ENCODE measurements at regions not wholly inside any gene's neighbourhood (a gene's known extent, or its start where the extent isn't known, plus 50 kb on each side); places are given as distances from the start of the nearest gene placed in this dataset.

- TF ChIP-seq POLR2A (IDR thresholded peaks at IDR 0.05) (no peak), POLR2AphosphoS5 (IDR thresholded peaks at IDR 0.05) (no peak), EP300 (IDR thresholded peaks at IDR 0.05; ENCODE audit: low read depth) (no peak), CTCF (IDR thresholded peaks at IDR 0.05) (no peak)
- H3K27ac ChIP-seq: no peak overlapping the region
- WGBS, 2 donors (ENCODE audit: low coverage in 1 of 2): 76 to 90% methylated on average over 3 to 8 of the region's 8 CpGs
- peaks cover 8% of the 10 kb centered on the region for H3K27me3 ChIP-seq
- DNase-seq: no peak
- H3K4me3 ChIP-seq: no peak overlapping the region
- in situ Hi-C loops (cut with MboI; ENCODE audit: low pct_ligation_motif_present in 1 of 4, low pct_unique_long_range_greater_than_20kb in 1 of 4, low sequenced_read_pairs in 3 of 4): no loop called here
- peaks cover 9 to 24% of the 10 kb centered on the region in 2 donors for H3K9me3 ChIP-seq
- H3K36me3 ChIP-seq: no peaks in the 10 kb centered on the region
- intact Hi-C loops (cut with DNase I; ENCODE audit: low total_unique reads): no loop called here
- peaks cover 0 to 9% (median 2%) of the 10 kb centered on the region in 4 donors for H3K4me1 ChIP-seq
Observed at GRCh38 chr22:44615602-44616180, 86.3 kb upstream of the PRR5 start.

GRCh38 chr22:44615146-44615545 is 86.9 kb upstream of the PRR5 start:
- Histone ChIP-seq H3K4me3 (no peak overlapping the region), H3K36me3 (no peaks in the 10 kb centered on the region), H3K9me3 (peaks cover 9 to 26% of the 10 kb centered on the region in 2 donors), H3K27me3 (peaks cover 2% of the 10 kb centered on the region), H3K4me1 (peaks cover 0 to 4% (median 1%) of the 10 kb centered on the region in 4 donors), H3K27ac (no peak overlapping the region)
- no peak for TF ChIP-seq CTCF (IDR thresholded peaks at IDR 0.05)
- no peak for TF ChIP-seq POLR2A (IDR thresholded peaks at IDR 0.05)
- no peak for TF ChIP-seq POLR2AphosphoS5 (IDR thresholded peaks at IDR 0.05)
- no peak for TF ChIP-seq EP300 (IDR thresholded peaks at IDR 0.05; ENCODE audit: low read depth)
- in situ Hi-C loops (cut with MboI; ENCODE audit: low pct_ligation_motif_present in 1 of 4, low pct_unique_long_range_greater_than_20kb in 1 of 4, low sequenced_read_pairs in 3 of 4): no loop called here
- no peak for DNase-seq
- intact Hi-C loops (cut with DNase I; ENCODE audit: low total_unique reads): no loop called here
- 91 to 93% methylated on average over 6 to 16 of the region's 16 CpGs for WGBS, 2 donors (ENCODE audit: low coverage in 1 of 2)

- no peaks in the 10 kb centered on the region for H3K36me3 ChIP-seq
- H3K4me1 ChIP-seq: no peaks in the 10 kb centered on the region
- H3K27me3 ChIP-seq: no peaks in the 10 kb centered on the region
- intact Hi-C loops (cut with DNase I; ENCODE audit: low total_unique reads) (no loop called here), in situ Hi-C loops (cut with MboI; ENCODE audit: low pct_ligation_motif_present in 1 of 4, low pct_unique_long_range_greater_than_20kb in 1 of 4, low sequenced_read_pairs in 3 of 4) (no loop called here)
- H3K27ac ChIP-seq: no peak overlapping the region
- TF ChIP-seq EP300 (IDR thresholded peaks at IDR 0.05; ENCODE audit: low read depth) (no peak), POLR2A (IDR thresholded peaks at IDR 0.05) (no peak), CTCF (IDR thresholded peaks at IDR 0.05) (no peak), POLR2AphosphoS5 (IDR thresholded peaks at IDR 0.05) (no peak)
- 72 to 81% methylated on average over 2 of the region's 2 CpGs for WGBS, 2 donors (ENCODE audit: low coverage in 1 of 2)
- peaks cover 9 to 26% of the 10 kb centered on the region in 2 donors for H3K9me3 ChIP-seq
- no peak overlapping the region for H3K4me3 ChIP-seq
- no peak for DNase-seq
Observed at GRCh38 chr22:44613196-44613595, 88.8 kb upstream of the PRR5 start.

GRCh38 chr22:44611880-44612496 is 90.0 kb upstream of the PRR5 start:
- Histone ChIP-seq H3K4me1 (no peaks in the 10 kb centered on the region), H3K27me3 (no peaks in the 10 kb centered on the region), H3K27ac (no peak overlapping the region), H3K9me3 (peaks cover 9 to 26% of the 10 kb centered on the region in 2 donors), H3K36me3 (no peaks in the 10 kb centered on the region), H3K4me3 (no peak overlapping the region)
- in situ Hi-C loops (cut with MboI; ENCODE audit: low pct_ligation_motif_present in 1 of 4, low pct_unique_long_range_greater_than_20kb in 1 of 4, low sequenced_read_pairs in 3 of 4) (no loop called here), intact Hi-C loops (cut with DNase I; ENCODE audit: low total_unique reads) (no loop called here)
- TF ChIP-seq CTCF (IDR thresholded peaks at IDR 0.05): no peak
- no peak for TF ChIP-seq POLR2AphosphoS5 (IDR thresholded peaks at IDR 0.05)
- no peak for TF ChIP-seq EP300 (IDR thresholded peaks at IDR 0.05; ENCODE audit: low read depth)
- no peak for TF ChIP-seq POLR2A (IDR thresholded peaks at IDR 0.05)
- no peak for DNase-seq
- WGBS, 2 donors (ENCODE audit: low coverage in 1 of 2): 91 to 93% methylated on average over 2 of the region's 2 CpGs

All from transverse colon (tissue), 4 donors.